ENCODE measurements at regions not wholly inside any gene's neighbourhood (a gene's known extent, or its start where the extent isn't known, plus 50 kb on each side); places are given as distances from the start of the nearest gene placed in this dataset.

- TF ChIP-seq POLR2A (IDR thresholded peaks at IDR 0.05; ENCODE audit: low read depth, low read length) (no peak), TAF1 (IDR thresholded peaks at IDR 0.05; ENCODE audit: borderline replicate concordance, low read depth, low read length) (no peak), POLR2AphosphoS5 (IDR thresholded peaks at IDR 0.05; ENCODE audit: low read depth, low read length) (no peak)
- DNase-seq (ENCODE audit: insufficient read length) (no peak), FAIRE-seq (no peak)
These were observed 153.0 kb upstream of the DIO3 start for GRCh38 chr14:101408077-101408831.

DNA sequence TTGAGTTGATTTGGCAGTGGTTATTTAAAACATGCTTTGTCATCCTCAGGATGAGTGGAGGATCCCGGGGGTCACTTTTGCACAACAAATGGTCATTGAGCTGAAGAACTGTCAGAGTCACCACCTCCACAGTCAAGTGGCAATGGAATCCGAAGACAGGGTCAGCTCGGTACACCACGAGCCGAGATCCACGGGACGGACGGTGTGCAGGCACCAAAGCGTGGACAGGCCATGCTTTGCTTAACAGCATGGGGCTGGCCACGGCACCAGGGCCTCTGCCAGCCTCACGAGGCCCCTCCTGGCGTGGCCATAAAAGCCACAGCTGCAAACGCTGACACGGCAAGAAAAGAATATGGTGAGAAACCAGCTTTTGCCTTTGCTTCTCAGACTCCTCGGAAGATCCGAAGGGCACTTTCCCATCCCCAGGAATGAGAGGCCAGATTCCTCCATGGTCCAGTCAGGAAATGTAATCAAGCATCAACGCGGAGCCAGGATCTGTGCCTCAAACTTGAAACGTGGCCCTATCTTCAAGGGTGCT, 152.2 kb upstream of the DIO3 start:
- FAIRE-seq (no peak), DNase-seq (ENCODE audit: insufficient read length) (no peak)
- TF ChIP-seq POLR2AphosphoS5 (IDR thresholded peaks at IDR 0.05; ENCODE audit: low read depth, low read length) (no peak), TAF1 (IDR thresholded peaks at IDR 0.05; ENCODE audit: borderline replicate concordance, low read depth, low read length) (no peak), POLR2A (IDR thresholded peaks at IDR 0.05; ENCODE audit: low read depth, low read length) (no peak)

DNA sequence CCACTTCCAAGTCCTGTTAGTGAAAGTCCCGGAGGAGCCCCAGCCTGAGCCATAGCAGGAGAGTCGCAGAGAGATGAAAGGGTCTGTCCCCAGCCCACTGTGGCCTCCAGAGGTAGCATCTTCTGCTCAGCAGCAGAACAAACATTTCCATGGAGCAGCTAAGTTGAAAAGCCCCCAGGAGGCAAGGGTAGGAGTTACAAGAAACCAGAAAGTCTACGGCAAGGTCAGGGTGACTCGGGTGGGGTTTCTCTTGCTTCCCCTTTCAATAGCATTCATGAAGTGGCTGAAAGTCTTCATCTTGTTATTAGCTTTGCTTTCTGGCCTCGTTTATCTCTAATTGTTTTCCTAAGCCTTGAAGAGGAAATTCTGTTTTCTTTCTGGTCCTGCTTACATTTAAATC, 151.2 kb upstream of the DIO3 start:
- FAIRE-seq (no peak), DNase-seq (ENCODE audit: insufficient read length) (no peak)
- TF ChIP-seq POLR2A (IDR thresholded peaks at IDR 0.05; ENCODE audit: low read depth, low read length) (no peak), TAF1 (IDR thresholded peaks at IDR 0.05; ENCODE audit: borderline replicate concordance, low read depth, low read length) (no peak), POLR2AphosphoS5 (IDR thresholded peaks at IDR 0.05; ENCODE audit: low read depth, low read length) (no peak)

DNA sequence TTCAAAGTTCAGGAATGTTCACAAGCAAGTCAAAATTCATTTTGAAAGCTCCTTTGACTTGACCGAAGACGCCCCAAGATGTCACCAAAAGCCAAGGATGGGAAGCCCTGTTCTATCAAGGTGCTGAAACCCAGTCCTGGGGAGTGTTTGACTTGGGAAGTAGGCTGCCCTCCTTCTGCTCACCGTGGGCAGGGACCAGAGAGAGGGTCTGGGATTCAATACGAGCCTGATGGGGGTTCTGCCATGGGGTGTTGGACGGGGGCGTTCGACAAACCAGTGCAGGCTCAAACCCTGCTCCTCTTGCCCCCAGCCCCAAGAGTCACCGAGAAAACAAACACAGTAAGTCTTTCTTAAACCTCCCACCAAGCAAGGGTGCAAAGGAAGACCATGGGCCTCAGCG, 150.1 kb upstream of the DIO3 start:
- no peak for DNase-seq (ENCODE audit: insufficient read length)
- FAIRE-seq = no peak
- no peak for TF ChIP-seq POLR2AphosphoS5 (IDR thresholded peaks at IDR 0.05; ENCODE audit: low read depth, low read length)
- no peak for TF ChIP-seq TAF1 (IDR thresholded peaks at IDR 0.05; ENCODE audit: borderline replicate concordance, low read depth, low read length)
- no peak for TF ChIP-seq POLR2A (IDR thresholded peaks at IDR 0.05; ENCODE audit: low read depth, low read length)

DNA sequence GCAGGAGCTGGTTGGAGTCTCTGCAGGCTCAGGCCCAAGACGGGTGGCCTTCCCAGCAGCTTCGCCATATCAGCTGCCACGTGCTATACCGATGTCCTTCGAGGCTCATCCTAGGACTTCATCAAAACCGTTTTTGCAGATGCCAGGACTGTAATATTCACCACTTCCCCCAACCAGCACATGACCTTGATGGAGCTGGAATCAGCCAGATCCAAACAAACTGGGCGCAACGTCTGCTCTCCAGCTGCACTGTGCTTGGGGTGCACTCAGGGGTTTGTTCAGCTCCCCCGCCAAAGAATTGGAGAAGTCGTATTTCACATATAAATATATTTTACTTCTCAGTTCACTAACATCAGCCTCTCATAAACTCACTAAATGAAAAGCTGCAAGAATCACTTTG, 149.5 kb upstream of the DIO3 start:
- FAIRE-seq = no peak
- TF ChIP-seq TAF1 (IDR thresholded peaks at IDR 0.05; ENCODE audit: borderline replicate concordance, low read depth, low read length) (no peak), POLR2AphosphoS5 (IDR thresholded peaks at IDR 0.05; ENCODE audit: low read depth, low read length) (no peak), POLR2A (IDR thresholded peaks at IDR 0.05; ENCODE audit: low read depth, low read length) (no peak)
- no peak for DNase-seq (ENCODE audit: insufficient read length)

GRCh38 chr14:101412739-101413138, 148.6 kb upstream of the DIO3 start:
- FAIRE-seq = no peak
- DNase-seq (ENCODE audit: insufficient read length) = no peak
- TF ChIP-seq TAF1 (IDR thresholded peaks at IDR 0.05; ENCODE audit: borderline replicate concordance, low read depth, low read length) (no peak), POLR2AphosphoS5 (IDR thresholded peaks at IDR 0.05; ENCODE audit: low read depth, low read length) (no peak), POLR2A (IDR thresholded peaks at IDR 0.05; ENCODE audit: low read depth, low read length) (no peak)

GRCh38 chr14:101417434-101417833, 143.9 kb upstream of the DIO3 start:
- DNase-seq (ENCODE audit: insufficient read length) = no peak
- no peak for FAIRE-seq
- no peak for TF ChIP-seq POLR2A (IDR thresholded peaks at IDR 0.05; ENCODE audit: low read depth, low read length)
- no peak for TF ChIP-seq TAF1 (IDR thresholded peaks at IDR 0.05; ENCODE audit: borderline replicate concordance, low read depth, low read length)
- TF ChIP-seq POLR2AphosphoS5 (IDR thresholded peaks at IDR 0.05; ENCODE audit: low read depth, low read length) = no peak

GRCh38 chr14:101418601-101419000, 142.7 kb upstream of the DIO3 start:
- FAIRE-seq = no peak
- TF ChIP-seq TAF1 (IDR thresholded peaks at IDR 0.05; ENCODE audit: borderline replicate concordance, low read depth, low read length) (no peak), POLR2AphosphoS5 (IDR thresholded peaks at IDR 0.05; ENCODE audit: low read depth, low read length) (no peak), POLR2A (IDR thresholded peaks at IDR 0.05; ENCODE audit: low read depth, low read length) (no peak)
- no peak for DNase-seq (ENCODE audit: insufficient read length)

GRCh38 chr14:101426466-101426865, 134.8 kb upstream of the DIO3 start:
- FAIRE-seq (no peak), DNase-seq (ENCODE audit: insufficient read length) (no peak)
- TF ChIP-seq POLR2AphosphoS5 (IDR thresholded peaks at IDR 0.05; ENCODE audit: low read depth, low read length) (no peak), POLR2A (IDR thresholded peaks at IDR 0.05; ENCODE audit: low read depth, low read length) (no peak), TAF1 (IDR thresholded peaks at IDR 0.05; ENCODE audit: borderline replicate concordance, low read depth, low read length) (no peak)

- FAIRE-seq = no peak
These were observed 132.9 kb upstream of the DIO3 start for GRCh38 chr14:101428409-101428808.

DNA sequence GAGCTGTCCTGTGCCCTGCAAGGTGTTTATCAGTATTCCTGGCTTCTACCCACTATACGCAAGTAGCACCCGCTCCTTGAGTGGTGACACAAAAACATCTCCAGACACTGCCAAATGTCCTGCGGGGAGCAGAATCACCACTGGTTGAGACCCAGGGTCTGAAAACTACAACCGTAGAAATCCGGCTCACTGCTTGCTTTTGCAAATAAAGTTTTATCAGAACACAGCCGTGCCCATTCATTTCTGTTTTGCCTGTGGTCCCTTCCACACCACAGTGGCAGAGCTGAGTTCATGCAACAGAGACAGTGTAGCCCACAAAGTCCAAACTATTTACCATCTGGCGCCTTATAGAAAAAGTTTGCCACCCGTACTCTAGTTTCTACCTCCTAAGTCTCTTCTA, 125.7 kb upstream of the DIO3 start:
- FAIRE-seq = no peak

More at GRCh38 chr14:101428409-101428808, 132.9 kb upstream of the DIO3 start:
- no peak for TF ChIP-seq POLR2A (IDR thresholded peaks at IDR 0.05; ENCODE audit: low read depth, low read length)
- TF ChIP-seq TAF1 (IDR thresholded peaks at IDR 0.05; ENCODE audit: borderline replicate concordance, low read depth, low read length) = no peak
- TF ChIP-seq POLR2AphosphoS5 (IDR thresholded peaks at IDR 0.05; ENCODE audit: low read depth, low read length) = no peak
- DNase-seq (ENCODE audit: insufficient read length) = no peak

GRCh38 chr14:101439023-101439422, 122.3 kb upstream of the DIO3 start:
- TF ChIP-seq POLR2A (IDR thresholded peaks at IDR 0.05; ENCODE audit: low read depth, low read length) = no peak
- no peak for TF ChIP-seq TAF1 (IDR thresholded peaks at IDR 0.05; ENCODE audit: borderline replicate concordance, low read depth, low read length)
- TF ChIP-seq POLR2AphosphoS5 (IDR thresholded peaks at IDR 0.05; ENCODE audit: low read depth, low read length) = no peak
- DNase-seq (ENCODE audit: insufficient read length) (no peak), FAIRE-seq (no peak)

More for the DNA sequence above, 125.7 kb upstream of the DIO3 start:
- DNase-seq (ENCODE audit: insufficient read length) = no peak
- TF ChIP-seq POLR2A (IDR thresholded peaks at IDR 0.05; ENCODE audit: low read depth, low read length) (no peak), TAF1 (IDR thresholded peaks at IDR 0.05; ENCODE audit: borderline replicate concordance, low read depth, low read length) (no peak), POLR2AphosphoS5 (IDR thresholded peaks at IDR 0.05; ENCODE audit: low read depth, low read length) (no peak)

All from GM12892 (cell line).